HepG2 (cell line): ENCODE measurements at regions not wholly inside any gene's neighbourhood (a gene's known extent, or its start where the extent isn't known, plus 50 kb on each side); places are given as distances from the start of the nearest gene placed in this dataset.

Experiments used
- ATAC-seq: fragments of 200-7000 bp; cut with Tn5 transposase; 3 replicates; pipeline ENCODE4 v1.9.1; 2020; ENCODE audit warnings: mild to moderate bottlenecking, moderate library complexity
- BruUV-seq: library from RNA; stranded (reverse); fragments of 400-500 nt; replicated peaks from 2 replicates; lab custom pipeline; 2021; lab: Mats Ljungman, UMichigan
- CTCF ChIA-PET: fragments of 300-600 bp; formaldehyde crosslinking; extraction: SDS; loops from one replicate; lab custom pipeline; 2021; ENCODE audit warnings: low total read pairs, inconsistent platforms, low intra/inter-chr PET ratio; lab: Yijun Ruan, JAX
- POLR2A ChIA-PET: fragments of 350-600 bp; sonication (Branson Sonifier 250); formaldehyde crosslinking; loops from one replicate; lab custom pipeline; 2020; ENCODE audit warnings: antibody characterized with exemption, inconsistent platforms; lab: Yijun Ruan, JAX
- DNase-seq: peaks from one replicate; pipeline ENCODE4 v3.0.0-alpha.2; 2015; ENCODE audit warnings: low spot score
- FAIRE-seq: peaks from 3 replicates; lab custom pipeline; 2011; peaks lifted over from hg19 to GRCh38; lab: Jason Lieb, UNC
- H2AFZ ChIP-seq: one replicate; pipeline ENCODE4 v1.6.1; 2011; ENCODE audit warnings: low read length, inconsistent platforms
- H3K27ac ChIP-seq: fragments of 300-600 bp; 3 replicates; pipeline ENCODE4 v1.8.0; 2011; ENCODE audit warnings: mixed run types, mild to moderate bottlenecking, mixed read lengths, low read length, inconsistent platforms; ENCODE audit not compliant: insufficient read depth; ENCODE audit errors: extremely low read length
- H3K27me3 ChIP-seq, 2 experiments: fragments of 200-600 bp in 1 of 2; 2 replicates in 1 of 2; 3 replicates in 1 of 2; pipeline versions ENCODE4 v1.6.0 to v1.8.0; 2011; ENCODE audit warnings: low read length in 2 of 2, mild to moderate bottlenecking in 2 of 2, moderate library complexity in 2 of 2, inconsistent platforms in 1 of 2; ENCODE audit not compliant: insufficient read depth in 2 of 2, control insufficient read depth in 1 of 2
- H3K36me3 ChIP-seq, 2 experiments: fragments of 200-600 bp in 1 of 2; replicated peaks in 1 of 2; 2 replicates in 1 of 2; 3 replicates in 1 of 2; pipeline versions ENCODE4 v1.5.1 to v1.8.0; 2011; ENCODE audit warnings: low read length in 2 of 2, inconsistent platforms in 1 of 2; ENCODE audit not compliant: insufficient read depth in 2 of 2, control insufficient read depth in 1 of 2
- H3K4me1 ChIP-seq: 2 replicates; pipeline ENCODE4 v1.5.1; 2012; ENCODE audit warnings: low read length, inconsistent platforms; ENCODE audit not compliant: insufficient read depth
- H3K4me2 ChIP-seq: 2 replicates; pipeline ENCODE4 v1.6.0; 2011; ENCODE audit warnings: low read depth, low read length, inconsistent platforms
- H3K4me3 ChIP-seq, 3 experiments: fragments of 200-600 bp in 1 of 3; sonication (generic), shearing (Covaris generic) in 1 of 3; replicated peaks in 1 of 3; 2 replicates each; pipeline ENCODE4 v1.5.1; 2011 to 2016; ENCODE audit warnings: low read length in 3 of 3, inconsistent platforms in 2 of 3, low read depth in 2 of 3, mild to moderate bottlenecking in 2 of 3, control low read depth in 1 of 3, mixed read lengths in 1 of 3; ENCODE audit not compliant: insufficient read depth in 1 of 3
- H3K79me2 ChIP-seq: one replicate; pipeline ENCODE4 v1.6.1; 2011; ENCODE audit warnings: low read length, inconsistent platforms; ENCODE audit not compliant: insufficient read depth
- H3K9ac ChIP-seq: 2 replicates; pipeline ENCODE4 v1.6.0; 2011; ENCODE audit warnings: mild to moderate bottlenecking, low read depth, low read length, inconsistent platforms; ENCODE audit not compliant: insufficient read depth
- H3K9me3 ChIP-seq: 2 replicates; pipeline ENCODE4 v1.5.1; 2012; ENCODE audit warnings: mild to moderate bottlenecking, low read length
- H4K20me1 ChIP-seq: 2 replicates; pipeline ENCODE4 v1.6.0; 2011; ENCODE audit warnings: inconsistent platforms, mild to moderate bottlenecking, low read length, moderate library complexity; ENCODE audit not compliant: insufficient read depth
- WGBS: methylation state at CpG from one replicate; pipeline ENCODE4 v1.1.6; 2017; ENCODE audit warnings: low lambda C conversion rate; 5-methylcytosine and 5-hydroxymethylcytosine counted together
- in situ Hi-C: cut with HindIII; loops from 2 replicates; pipeline ENCODE4 v1.10.0; 2017; ENCODE audit warnings: low pct_unique_long_range_greater_than_20kb; ENCODE audit not compliant: extremely low pct_ligation_motif_present
- intact Hi-C: fragments of 100-400 bp; cut with micrococcal nuclease; formaldehyde crosslinking; loops from one replicate; pipeline ENCODE4 v1.10.0; 2022; ENCODE audit not compliant: unreplicated experiment
- TF ChIP-seq, protein P1 (sequence below): sonication (generic); formaldehyde crosslinking; IDR thresholded peaks from 2 replicates; pipeline ENCODE4 v1.4.0; 2020; ENCODE audit warnings: missing genetic modification reagents
- TF ChIP-seq, protein P2 (sequence below): IDR thresholded peaks from 2 replicates; pipeline ENCODE4 v1.6.1; 2018; ENCODE audit warnings: missing genetic modification reagents

DNA sequence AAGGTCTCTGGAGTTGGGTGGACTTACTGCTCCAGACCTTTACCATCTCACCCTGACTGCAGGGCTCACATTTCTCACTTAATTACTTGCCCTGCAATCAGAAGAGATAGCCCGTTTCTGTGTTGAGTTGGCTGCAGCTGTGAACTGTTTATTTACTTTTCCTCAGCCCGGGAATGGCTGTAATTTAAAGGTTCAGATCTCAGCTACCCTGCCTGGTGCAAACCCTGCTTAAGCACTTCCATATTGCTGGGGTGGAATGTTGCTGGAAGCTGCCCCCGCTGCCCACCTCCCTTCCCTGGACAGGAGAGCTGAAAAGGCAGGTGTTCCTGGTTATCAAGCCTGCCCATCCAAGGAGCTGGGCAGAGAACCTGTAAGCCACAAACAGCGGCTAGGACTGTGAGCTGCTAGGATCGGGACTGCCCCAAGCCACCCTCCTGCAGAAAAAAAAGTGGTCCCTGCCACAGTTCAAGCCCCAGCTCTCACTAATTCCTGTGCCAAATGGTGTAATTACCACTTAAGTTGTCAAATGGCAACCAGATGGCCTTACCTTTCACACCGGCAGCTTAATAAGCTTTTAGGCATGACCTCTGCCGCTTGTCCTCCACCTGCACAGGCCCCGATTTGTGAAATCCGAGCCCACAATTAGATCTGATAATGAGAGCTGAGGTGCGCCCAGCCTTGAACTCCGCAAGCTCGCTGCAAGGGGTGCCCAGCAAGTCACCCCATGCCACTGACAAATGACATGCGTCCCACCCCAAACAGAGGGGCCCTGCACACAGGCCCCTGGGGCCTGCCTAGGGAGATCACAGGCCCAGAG lies 269.8 kb downstream of the C16orf95 start:
- no peak for FAIRE-seq
- DNase-seq, result no peak
- no peaks in the 10 kb centered on the region for H3K36me3 ChIP-seq
- BruUV-seq, result no TSS peak
- in situ Hi-C loops, result no loop called here
- 36% methylated on average over 13 of the region's 13 CpGs for WGBS
- no peaks in the 10 kb centered on the region for H3K79me2 ChIP-seq
- H3K4me3 ChIP-seq, result no peak overlapping the region
- no peaks in the 10 kb centered on the region for H3K4me1 ChIP-seq
- H3K4me2 ChIP-seq, result no peak overlapping the region
- H3K9ac ChIP-seq, result no peak overlapping the region
- TF ChIP-seq, protein P1, sequence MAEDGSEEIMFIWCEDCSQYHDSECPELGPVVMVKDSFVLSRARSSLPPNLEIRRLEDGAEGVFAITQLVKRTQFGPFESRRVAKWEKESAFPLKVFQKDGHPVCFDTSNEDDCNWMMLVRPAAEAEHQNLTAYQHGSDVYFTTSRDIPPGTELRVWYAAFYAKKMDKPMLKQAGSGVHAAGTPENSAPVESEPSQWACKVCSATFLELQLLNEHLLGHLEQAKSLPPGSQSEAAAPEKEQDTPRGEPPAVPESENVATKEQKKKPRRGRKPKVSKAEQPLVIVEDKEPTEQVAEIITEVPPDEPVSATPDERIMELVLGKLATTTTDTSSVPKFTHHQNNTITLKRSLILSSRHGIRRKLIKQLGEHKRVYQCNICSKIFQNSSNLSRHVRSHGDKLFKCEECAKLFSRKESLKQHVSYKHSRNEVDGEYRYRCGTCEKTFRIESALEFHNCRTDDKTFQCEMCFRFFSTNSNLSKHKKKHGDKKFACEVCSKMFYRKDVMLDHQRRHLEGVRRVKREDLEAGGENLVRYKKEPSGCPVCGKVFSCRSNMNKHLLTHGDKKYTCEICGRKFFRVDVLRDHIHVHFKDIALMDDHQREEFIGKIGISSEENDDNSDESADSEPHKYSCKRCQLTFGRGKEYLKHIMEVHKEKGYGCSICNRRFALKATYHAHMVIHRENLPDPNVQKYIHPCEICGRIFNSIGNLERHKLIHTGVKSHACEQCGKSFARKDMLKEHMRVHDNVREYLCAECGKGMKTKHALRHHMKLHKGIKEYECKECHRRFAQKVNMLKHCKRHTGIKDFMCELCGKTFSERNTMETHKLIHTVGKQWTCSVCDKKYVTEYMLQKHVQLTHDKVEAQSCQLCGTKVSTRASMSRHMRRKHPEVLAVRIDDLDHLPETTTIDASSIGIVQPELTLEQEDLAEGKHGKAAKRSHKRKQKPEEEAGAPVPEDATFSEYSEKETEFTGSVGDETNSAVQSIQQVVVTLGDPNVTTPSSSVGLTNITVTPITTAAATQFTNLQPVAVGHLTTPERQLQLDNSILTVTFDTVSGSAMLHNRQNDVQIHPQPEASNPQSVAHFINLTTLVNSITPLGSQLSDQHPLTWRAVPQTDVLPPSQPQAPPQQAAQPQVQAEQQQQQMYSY, result peak; percentile 65; the same call in 1 of the 2 replicates
- TF ChIP-seq, protein P2, sequence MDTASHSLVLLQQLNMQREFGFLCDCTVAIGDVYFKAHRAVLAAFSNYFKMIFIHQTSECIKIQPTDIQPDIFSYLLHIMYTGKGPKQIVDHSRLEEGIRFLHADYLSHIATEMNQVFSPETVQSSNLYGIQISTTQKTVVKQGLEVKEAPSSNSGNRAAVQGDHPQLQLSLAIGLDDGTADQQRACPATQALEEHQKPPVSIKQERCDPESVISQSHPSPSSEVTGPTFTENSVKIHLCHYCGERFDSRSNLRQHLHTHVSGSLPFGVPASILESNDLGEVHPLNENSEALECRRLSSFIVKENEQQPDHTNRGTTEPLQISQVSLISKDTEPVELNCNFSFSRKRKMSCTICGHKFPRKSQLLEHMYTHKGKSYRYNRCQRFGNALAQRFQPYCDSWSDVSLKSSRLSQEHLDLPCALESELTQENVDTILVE (CRISPR knock-in tag), result no peak
- H3K9me3 ChIP-seq, result no peaks in the 10 kb centered on the region
- H2AFZ ChIP-seq, result no peak overlapping the region
- intact Hi-C loops, result no loop called here
- peaks cover 14 to 60% of the 10 kb centered on the region in 2 experiments; a peak in 4 of 5 replicates for H3K27me3 ChIP-seq
- ATAC-seq, result no peak
- ChIA-PET POLR2A (no interaction called here), CTCF (no interaction called here)
- no peak overlapping the region for H3K27ac ChIP-seq
- H4K20me1 ChIP-seq, result no peaks in the 10 kb centered on the region
